SK-N-MC (cell line): ENCODE measurements at regions not wholly inside any gene's neighbourhood (a gene's known extent, or its start where the extent isn't known, plus 50 kb on each side); places are given as distances from the start of the nearest gene placed in this dataset.

Source experiments
- EZH2 ChIP-seq: fragments of 200-600 bp; sonication (generic); IDR thresholded peaks from one replicate; pipeline ENCODE4 v1.6.1; 2017; ENCODE audit warnings: antibody characterized with exemption
- POLR2AphosphoS5 ChIP-seq: IDR thresholded peaks from 2 replicates; pipeline ENCODE4 v1.6.1; 2012; ENCODE audit warnings: mild to moderate bottlenecking, low read depth, low read length, borderline replicate concordance

DNA sequence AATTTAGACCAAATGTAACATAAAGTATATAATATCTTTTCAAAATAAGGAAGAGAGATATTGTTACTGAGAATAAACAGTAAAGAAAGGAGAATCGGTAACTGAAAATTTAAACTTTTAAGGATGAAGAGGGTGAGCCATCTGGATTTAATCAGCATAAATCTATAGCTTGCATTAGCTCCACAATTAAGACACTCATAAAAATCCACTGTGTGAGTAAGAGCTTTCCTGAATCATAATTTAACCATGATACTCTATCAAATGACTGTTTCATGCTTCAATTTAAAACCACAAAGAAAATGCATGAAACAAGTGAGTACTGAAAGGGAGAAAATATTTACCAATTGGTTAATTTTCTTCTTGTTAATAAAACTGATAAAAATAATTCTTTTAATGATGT lies 951.5 kb upstream of the SLIT2 start:
- TF ChIP-seq EZH2, result no peak
- TF ChIP-seq POLR2AphosphoS5, result peak; percentile 55; the same call in 1 of the 2 replicates
